DMS53 (cell line): ENCODE measurements at regions not wholly inside any gene's neighbourhood (a gene's known extent, or its start where the extent isn't known, plus 50 kb on each side); places are given as distances from the start of the nearest gene placed in this dataset.
A peak's percentile ranks its signal among the peaks of the same experiment; 100 is the strongest.
"Not testable (repeated sequence)": the region's sequence is repeated elsewhere in the genome, so short reads cannot be mapped to it uniquely, and the experiment has no call there.

Source experiments
- DNase-seq: peaks from one replicate; lab custom pipeline; 2025; lab: John Stamatoyannopoulos, UW

- no peak for DNase-seq
Observed at GRCh38 chr1:157219182-157219581, 81.0 kb upstream of the ETV3 start.

- DNase-seq, result no peak
Observed at GRCh38 chr1:157218671-157219070, 80.5 kb upstream of the ETV3 start.

- DNase-seq, result no peak
Observed at GRCh38 chr1:157217486-157217885, 79.3 kb upstream of the ETV3 start.

- no peak for DNase-seq
Observed at GRCh38 chr1:157213836-157214235, 75.6 kb upstream of the ETV3 start.

GRCh38 chr1:157209514-157209913, 71.3 kb upstream of the ETV3 start:
- no peak for DNase-seq

GRCh38 chr1:157205982-157206381, 67.8 kb upstream of the ETV3 start:
- not testable (repeated sequence) for DNase-seq

- peak; percentile 44 for DNase-seq
Observed at GRCh38 chr1:157203166-157203565, 65.0 kb upstream of the ETV3 start.

- no peak for DNase-seq
Observed at GRCh38 chr1:157202331-157202730, 64.1 kb upstream of the ETV3 start.

GRCh38 chr1:157201767-157202166, 63.6 kb upstream of the ETV3 start:
- peak; percentile 78 for DNase-seq

- DNase-seq, result no peak
Observed at GRCh38 chr1:157200451-157200850, 62.3 kb upstream of the ETV3 start.

- DNase-seq, result peak; percentile 20
Observed at GRCh38 chr1:157199421-157199755, 61.2 kb upstream of the ETV3 start.

- peak; percentile 63 for DNase-seq
Observed at GRCh38 chr1:157198619-157199420, 60.6 kb upstream of the ETV3 start.

- DNase-seq, result peak; percentile 29
Observed at GRCh38 chr1:157197906-157198435, 59.8 kb upstream of the ETV3 start.

GRCh38 chr1:157196670-157197456, 58.7 kb upstream of the ETV3 start:
- DNase-seq, result peak; percentile 76

- DNase-seq, result no peak
Observed at GRCh38 chr1:157196245-157196543, 58.0 kb upstream of the ETV3 start.

GRCh38 chr1:157195521-157196244, 57.5 kb upstream of the ETV3 start:
- DNase-seq, result no peak

GRCh38 chr1:157194731-157195520, 56.7 kb upstream of the ETV3 start:
- no peak for DNase-seq

GRCh38 chr1:157193702-157194391, 55.7 kb upstream of the ETV3 start:
- peak; percentile 91 for DNase-seq

GRCh38 chr1:157193219-157193618, 55.0 kb upstream of the ETV3 start:
- DNase-seq, result no peak

- DNase-seq, result no peak
Observed at GRCh38 chr1:157189986-157190982, 52.1 kb upstream of the ETV3 start.
